ENCODE measurements at regions not wholly inside any gene's neighbourhood (a gene's known extent, or its start where the extent isn't known, plus 50 kb on each side); places are given as distances from the start of the nearest gene placed in this dataset.

- no peak for DNase-seq (ENCODE audit: insufficient read length, low spot score)
- FAIRE-seq = no peak
- no peak for TF ChIP-seq POLR2A (IDR thresholded peaks at IDR 0.05; ENCODE audit: low read depth, low read length)
These were observed 92.5 kb upstream of the LRATD1 start for GRCh38 chr2:14540015-14540414.

- no peak for DNase-seq (ENCODE audit: insufficient read length, low spot score)
- TF ChIP-seq TAF1 (IDR thresholded peaks at IDR 0.05; ENCODE audit: low read depth, low read length) (no peak), POLR2A (IDR thresholded peaks at IDR 0.05; ENCODE audit: low read depth, low read length) (no peak), POLR2AphosphoS5 (IDR thresholded peaks at IDR 0.05; ENCODE audit: low read depth, low read length) (no peak)
- FAIRE-seq = no peak
These were observed 89.2 kb upstream of the LRATD1 start for GRCh38 chr2:14543284-14543683.

GRCh38 chr2:14544247-14544646 is 88.3 kb upstream of the LRATD1 start:
- TF ChIP-seq SPI1 (IDR thresholded peaks at IDR 0.05; ENCODE audit: low read depth, low read length) (peak; percentile 48; the same call in 1 of the 2 replicates), TAF1 (IDR thresholded peaks at IDR 0.05; ENCODE audit: low read depth, low read length) (no peak), POLR2AphosphoS5 (IDR thresholded peaks at IDR 0.05; ENCODE audit: low read depth, low read length) (no peak), POU2F2 (IDR thresholded peaks at IDR 0.05; ENCODE audit: low read depth, low read length) (no peak), PAX5 (IDR thresholded peaks at IDR 0.05; ENCODE audit: insufficient read depth, low read length, severe bottlenecking) (no peak), POLR2A (IDR thresholded peaks at IDR 0.05; ENCODE audit: low read depth, low read length) (no peak)
- no peak for FAIRE-seq
- no peak for DNase-seq (ENCODE audit: insufficient read length, low spot score)

GRCh38 chr2:14547830-14548229 is 84.7 kb upstream of the LRATD1 start:
- FAIRE-seq (no peak), DNase-seq (ENCODE audit: insufficient read length, low spot score) (no peak)
- TF ChIP-seq SPI1 (IDR thresholded peaks at IDR 0.05; ENCODE audit: low read depth, low read length) (no peak), POU2F2 (IDR thresholded peaks at IDR 0.05; ENCODE audit: low read depth, low read length) (no peak), POLR2A (IDR thresholded peaks at IDR 0.05; ENCODE audit: low read depth, low read length) (no peak), POLR2AphosphoS5 (IDR thresholded peaks at IDR 0.05; ENCODE audit: low read depth, low read length) (no peak), TAF1 (IDR thresholded peaks at IDR 0.05; ENCODE audit: low read depth, low read length) (no peak), PAX5 (IDR thresholded peaks at IDR 0.05; ENCODE audit: insufficient read depth, low read length, severe bottlenecking) (no peak)

GRCh38 chr2:14550658-14551057 is 81.9 kb upstream of the LRATD1 start:
- no peak for DNase-seq (ENCODE audit: insufficient read length, low spot score)
- no peak for FAIRE-seq
- no peak for TF ChIP-seq POLR2AphosphoS5 (IDR thresholded peaks at IDR 0.05; ENCODE audit: low read depth, low read length)
- no peak for TF ChIP-seq POU2F2 (IDR thresholded peaks at IDR 0.05; ENCODE audit: low read depth, low read length)
- no peak for TF ChIP-seq POLR2A (IDR thresholded peaks at IDR 0.05; ENCODE audit: low read depth, low read length)
- TF ChIP-seq PAX5 (IDR thresholded peaks at IDR 0.05; ENCODE audit: insufficient read depth, low read length, severe bottlenecking) = no peak
- no peak for TF ChIP-seq SPI1 (IDR thresholded peaks at IDR 0.05; ENCODE audit: low read depth, low read length)
- TF ChIP-seq TAF1 (IDR thresholded peaks at IDR 0.05; ENCODE audit: low read depth, low read length) = no peak

GRCh38 chr2:14551069-14551468 is 81.4 kb upstream of the LRATD1 start:
- no peak for TF ChIP-seq POLR2A (IDR thresholded peaks at IDR 0.05; ENCODE audit: low read depth, low read length)
- DNase-seq (ENCODE audit: insufficient read length, low spot score) (no peak), FAIRE-seq (no peak)

- DNase-seq (ENCODE audit: insufficient read length, low spot score) = no peak
- TF ChIP-seq POU2F2 (IDR thresholded peaks at IDR 0.05; ENCODE audit: low read depth, low read length) = no peak
- TF ChIP-seq POLR2AphosphoS5 (IDR thresholded peaks at IDR 0.05; ENCODE audit: low read depth, low read length) = no peak
- no peak for TF ChIP-seq SPI1 (IDR thresholded peaks at IDR 0.05; ENCODE audit: low read depth, low read length)
- no peak for TF ChIP-seq POLR2A (IDR thresholded peaks at IDR 0.05; ENCODE audit: low read depth, low read length)
- no peak for TF ChIP-seq TAF1 (IDR thresholded peaks at IDR 0.05; ENCODE audit: low read depth, low read length)
- FAIRE-seq = no peak
These were observed 80.2 kb upstream of the LRATD1 start for GRCh38 chr2:14552286-14552685.

- FAIRE-seq (no peak), DNase-seq (ENCODE audit: insufficient read length, low spot score) (no peak)
- TF ChIP-seq POU2F2 (IDR thresholded peaks at IDR 0.05; ENCODE audit: low read depth, low read length) = no peak
- no peak for TF ChIP-seq POLR2A (IDR thresholded peaks at IDR 0.05; ENCODE audit: low read depth, low read length)
- no peak for TF ChIP-seq TAF1 (IDR thresholded peaks at IDR 0.05; ENCODE audit: low read depth, low read length)
- TF ChIP-seq POLR2AphosphoS5 (IDR thresholded peaks at IDR 0.05; ENCODE audit: low read depth, low read length) = no peak
- no peak for TF ChIP-seq PAX5 (IDR thresholded peaks at IDR 0.05; ENCODE audit: insufficient read depth, low read length, severe bottlenecking)
- TF ChIP-seq SPI1 (IDR thresholded peaks at IDR 0.05; ENCODE audit: low read depth, low read length) = no peak
These were observed 79.7 kb upstream of the LRATD1 start for GRCh38 chr2:14552818-14553217.

- DNase-seq (ENCODE audit: insufficient read length, low spot score) (no peak), FAIRE-seq (no peak)
- TF ChIP-seq POLR2AphosphoS5 (IDR thresholded peaks at IDR 0.05; ENCODE audit: low read depth, low read length) = no peak
- TF ChIP-seq PAX5 (IDR thresholded peaks at IDR 0.05; ENCODE audit: insufficient read depth, low read length, severe bottlenecking) = no peak
- no peak for TF ChIP-seq POLR2A (IDR thresholded peaks at IDR 0.05; ENCODE audit: low read depth, low read length)
- TF ChIP-seq SPI1 (IDR thresholded peaks at IDR 0.05; ENCODE audit: low read depth, low read length) = no peak
- TF ChIP-seq TAF1 (IDR thresholded peaks at IDR 0.05; ENCODE audit: low read depth, low read length) = no peak
- no peak for TF ChIP-seq POU2F2 (IDR thresholded peaks at IDR 0.05; ENCODE audit: low read depth, low read length)
These were observed 77.5 kb upstream of the LRATD1 start for GRCh38 chr2:14554849-14555545.

- TF ChIP-seq POLR2A (IDR thresholded peaks at IDR 0.05; ENCODE audit: low read depth, low read length) = no peak
- TF ChIP-seq POU2F2 (IDR thresholded peaks at IDR 0.05; ENCODE audit: low read depth, low read length) = no peak
- no peak for TF ChIP-seq PAX5 (IDR thresholded peaks at IDR 0.05; ENCODE audit: insufficient read depth, low read length, severe bottlenecking)
- FAIRE-seq (no peak), DNase-seq (ENCODE audit: insufficient read length, low spot score) (no peak)
These were observed 75.4 kb upstream of the LRATD1 start for GRCh38 chr2:14557111-14557510.

- FAIRE-seq = no peak
- TF ChIP-seq TAF1 (IDR thresholded peaks at IDR 0.05; ENCODE audit: low read depth, low read length) (no peak), POU2F2 (IDR thresholded peaks at IDR 0.05; ENCODE audit: low read depth, low read length) (no peak), PAX5 (IDR thresholded peaks at IDR 0.05; ENCODE audit: insufficient read depth, low read length, severe bottlenecking) (no peak)
- DNase-seq (ENCODE audit: insufficient read length, low spot score) = no peak
These were observed 74.6 kb upstream of the LRATD1 start for GRCh38 chr2:14557916-14558315.
